Stomach (tissue), 8 donors: ENCODE measurements at regions not wholly inside any gene's neighbourhood (a gene's known extent, or its start where the extent isn't known, plus 50 kb on each side); places are given as distances from the start of the nearest gene placed in this dataset.

Experiments
- DNase-seq, 2 donors: peaks; one replicate each; pipeline versions ENCODE4 v3.0.0 to v3.0.0-alpha.2; 2013 to 2019
- H3K27ac ChIP-seq, 5 donors: fragments of 200-600 bp in 4 of 5; sonication (generic) in 4 of 5; one replicate each; pipeline ENCODE4 v1.5.1; 2013 to 2019; ENCODE audit warnings: mild to moderate bottlenecking in 1 of 5, moderate library complexity in 1 of 5
- H3K27me3 ChIP-seq, 3 donors: fragments of 200-600 bp; sonication (generic); one replicate each; pipeline ENCODE4 v1.5.1; 2017 to 2019; ENCODE audit warnings: mixed run types in 1 of 3
- H3K36me3 ChIP-seq, 4 donors: fragments of 200-600 bp; sonication (generic); 1 replicate in 3 of 4; 2 replicates in 1 of 4; pipeline ENCODE4 v1.5.1; 2016 to 2019
- H3K4me1 ChIP-seq, 4 donors: fragments of 200-600 bp; sonication (generic); one replicate each; pipeline ENCODE4 v1.5.1; 2016 to 2019
- H3K4me3 ChIP-seq, 4 donors: fragments of 200-600 bp; sonication (generic) in 3 of 4; one replicate each; pipeline ENCODE4 v1.5.1; 2016 to 2019; ENCODE audit warnings: mild to moderate bottlenecking in 1 of 4
- H3K9me3 ChIP-seq, 4 donors: fragments of 200-600 bp; sonication (generic); one replicate each; pipeline ENCODE4 v1.5.1; 2016 to 2019
- CTCF ChIP-seq, 7 experiments: fragments of 450-650 bp in 4 of 7; fragments of 200-600 bp in 3 of 7; sonication (generic) in 3 of 7; IDR thresholded peaks; one replicate each; pipeline ENCODE4 v1.5.1; 2016 to 2019; ENCODE audit warnings: antibody characterized with exemption in 7 of 7, control low read depth in 2 of 7, mild to moderate bottlenecking in 1 of 7
- EP300 ChIP-seq: sonication (generic); formaldehyde crosslinking; IDR thresholded peaks from one replicate; pipeline ENCODE4 v1.6.1; 2017; ENCODE audit warnings: antibody characterized with exemption
- POLR2A ChIP-seq, 4 donors: fragments of 450-650 bp; IDR thresholded peaks; one replicate each; pipeline ENCODE4 v1.6.1; 2016; ENCODE audit warnings: antibody characterized with exemption in 4 of 4, control low read depth in 2 of 4, mild to moderate bottlenecking in 1 of 4, moderate library complexity in 1 of 4
- POLR2AphosphoS5 ChIP-seq, 3 donors: sonication (generic); formaldehyde crosslinking; IDR thresholded peaks; one replicate each; pipeline ENCODE4 v1.6.1; 2016; ENCODE audit warnings: antibody characterized with exemption in 3 of 3
- WGBS, 5 donors: extraction: QIAGEN DNeasy Blood & Tissue Kit in 3 of 5; methylation state at CpG; one replicate each; pipeline versions ENCODE4 v1.1.5 to v1.1.7; 2013 to 2018; 5-methylcytosine and 5-hydroxymethylcytosine counted together
- intact Hi-C: fragments of 100-400 bp; cut with DNase I; formaldehyde crosslinking; loops from one replicate; pipeline ENCODE4 v1.15.1; 2023; ENCODE audit warnings: low total_unique reads
- donor health status: healthy with polysubstance abuse.
- donor health status: Bipolar disorder and iron deficiency.
- donor health status: healthy.

GRCh38 chr6:66245231-66245630 is 538.2 kb upstream of the EYS start:
- no peak overlapping the region for H3K27ac ChIP-seq
- H3K27me3 ChIP-seq = no peaks in the 10 kb centered on the region
- H3K4me1 ChIP-seq = no peaks in the 10 kb centered on the region
- intact Hi-C loops = no loop called here
- H3K36me3 ChIP-seq = no peaks in the 10 kb centered on the region
- DNase-seq = peak in 1 of 2 donors; percentile 4
- TF ChIP-seq EP300 (no peak), POLR2A (IDR thresholded peaks at IDR 0.05) (no peak), POLR2AphosphoS5 (IDR thresholded peaks at IDR 0.05) (no peak), CTCF (IDR thresholded peaks at IDR 0.05) (no peak)
- 49 to 73% (median 72%) methylated on average over 1 of the region's 1 CpG for WGBS, 5 donors
- H3K9me3 ChIP-seq = peaks cover 0 to 3% (median 0%) of the 10 kb centered on the region in 4 donors
- H3K4me3 ChIP-seq = no peak overlapping the region

GRCh38 chr6:66238851-66239250 is 531.8 kb upstream of the EYS start:
- 40 to 66% (median 47%) methylated on average over 2 of the region's 2 CpGs for WGBS, 5 donors
- Histone ChIP-seq H3K9me3 (no peaks in the 10 kb centered on the region), H3K27me3 (no peaks in the 10 kb centered on the region), H3K4me3 (no peak overlapping the region), H3K36me3 (no peaks in the 10 kb centered on the region), H3K27ac (no peak overlapping the region), H3K4me1 (no peaks in the 10 kb centered on the region)
- DNase-seq = no peak
- TF ChIP-seq POLR2AphosphoS5 (IDR thresholded peaks at IDR 0.05) (no peak), CTCF (IDR thresholded peaks at IDR 0.05) (no peak), POLR2A (IDR thresholded peaks at IDR 0.05) (no peak), EP300 (no peak)
- intact Hi-C loops = no loop called here

GRCh38 chr6:66232890-66233289 is 525.9 kb upstream of the EYS start:
- no peak for DNase-seq
- WGBS, 5 donors = 31 to 67% (median 33%) methylated on average over 2 of the region's 2 CpGs
- H3K27ac ChIP-seq = no peak overlapping the region
- no peaks in the 10 kb centered on the region for H3K4me1 ChIP-seq
- no peaks in the 10 kb centered on the region for H3K27me3 ChIP-seq
- intact Hi-C loops = no loop called here
- no peak for TF ChIP-seq POLR2A (IDR thresholded peaks at IDR 0.05)
- no peak for TF ChIP-seq CTCF (IDR thresholded peaks at IDR 0.05)
- TF ChIP-seq POLR2AphosphoS5 (IDR thresholded peaks at IDR 0.05) = no peak
- no peak for TF ChIP-seq EP300
- no peaks in the 10 kb centered on the region for H3K9me3 ChIP-seq
- H3K4me3 ChIP-seq = no peak overlapping the region
- no peaks in the 10 kb centered on the region for H3K36me3 ChIP-seq

- peak in 1 of 2 donors; percentile 10 for DNase-seq
- H3K27me3 ChIP-seq = no peaks in the 10 kb centered on the region
- intact Hi-C loops = no loop called here
- WGBS, 5 donors = 63 to 78% (median 74%) methylated on average over 3 of the region's 3 CpGs
- no peak overlapping the region for H3K27ac ChIP-seq
- no peaks in the 10 kb centered on the region for H3K4me1 ChIP-seq
- H3K36me3 ChIP-seq = no peaks in the 10 kb centered on the region
- no peak overlapping the region for H3K4me3 ChIP-seq
- no peaks in the 10 kb centered on the region for H3K9me3 ChIP-seq
- no peak for TF ChIP-seq POLR2AphosphoS5 (IDR thresholded peaks at IDR 0.05)
- no peak for TF ChIP-seq EP300
- TF ChIP-seq CTCF (IDR thresholded peaks at IDR 0.05) = no peak
- no peak for TF ChIP-seq POLR2A (IDR thresholded peaks at IDR 0.05)
Observed at GRCh38 chr6:66230591-66230990, 523.6 kb upstream of the EYS start.
